Omental fat pad (tissue), 3 donors: ENCODE measurements at regions not wholly inside any gene's neighbourhood (a gene's known extent, or its start where the extent isn't known, plus 50 kb on each side); places are given as distances from the start of the nearest gene placed in this dataset.

Experiments used
- ATAC-seq: fragments of 150-250 bp; one replicate; pipeline ENCODE4 v1.9.1; 2016; ENCODE audit warnings: mild to moderate bottlenecking, moderate library complexity; ENCODE audit not compliant: low FRiP score
- DNase-seq: peaks from one replicate; pipeline ENCODE4 v3.0.0-alpha.2; 2019; ENCODE audit warnings: low spot score
- TF ChIP-seq, protein P1 (sequence below), 3 donors: fragments of 450-650 bp; IDR thresholded peaks; one replicate each; pipeline ENCODE4 v1.5.1; 2016 to 2017; ENCODE audit warnings: antibody characterized with exemption in 3 of 3, mild to moderate bottlenecking in 3 of 3, moderate library complexity in 2 of 3

DNA sequence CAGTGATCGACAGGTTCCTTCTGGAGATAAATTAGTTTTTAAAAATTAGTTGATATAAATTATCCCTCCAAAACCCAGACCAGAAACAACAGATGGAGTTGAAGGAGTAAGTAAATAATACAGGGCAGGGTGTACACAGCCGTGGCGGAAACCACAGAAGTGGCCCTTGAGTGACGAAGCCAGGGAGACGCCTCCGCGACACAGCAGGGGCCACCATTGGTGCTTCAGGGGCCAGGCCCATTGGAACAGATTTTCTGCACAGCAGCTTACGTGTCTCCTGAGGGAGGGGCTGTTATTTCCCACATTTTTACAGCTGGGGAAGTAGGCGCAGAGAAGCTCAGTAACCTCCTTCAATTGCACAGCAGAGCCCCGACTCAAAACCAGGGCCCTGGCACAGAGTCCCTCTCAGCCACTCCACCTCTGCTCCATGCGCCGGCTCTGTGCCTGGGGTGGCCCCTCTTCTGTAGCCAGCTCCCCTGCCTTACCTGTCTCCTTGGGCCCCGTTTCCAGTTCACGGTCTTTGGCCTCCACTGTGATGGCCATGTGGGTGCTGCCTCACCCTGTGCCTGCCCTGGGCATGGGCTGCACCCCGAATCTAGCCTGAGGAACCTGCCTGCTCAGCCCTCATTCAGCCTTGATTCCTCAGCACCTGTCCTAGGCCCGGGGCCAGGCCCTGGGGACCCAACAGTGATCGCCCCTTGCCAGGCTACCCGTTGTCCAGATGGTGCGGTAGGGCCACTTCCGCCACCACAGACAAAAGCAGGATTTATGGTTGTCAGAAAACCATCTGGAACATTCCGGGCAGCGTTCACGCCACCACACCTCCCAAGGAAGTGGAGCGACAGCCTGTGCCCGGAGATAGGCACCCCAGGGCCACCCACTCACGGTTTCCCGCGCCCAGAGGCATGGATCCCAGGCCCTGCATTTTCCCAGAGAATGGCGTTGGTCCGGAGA is 128.5 kb upstream of the GSE1 start:
- ATAC-seq (no peak), DNase-seq (no peak)
- TF ChIP-seq, protein P1, sequence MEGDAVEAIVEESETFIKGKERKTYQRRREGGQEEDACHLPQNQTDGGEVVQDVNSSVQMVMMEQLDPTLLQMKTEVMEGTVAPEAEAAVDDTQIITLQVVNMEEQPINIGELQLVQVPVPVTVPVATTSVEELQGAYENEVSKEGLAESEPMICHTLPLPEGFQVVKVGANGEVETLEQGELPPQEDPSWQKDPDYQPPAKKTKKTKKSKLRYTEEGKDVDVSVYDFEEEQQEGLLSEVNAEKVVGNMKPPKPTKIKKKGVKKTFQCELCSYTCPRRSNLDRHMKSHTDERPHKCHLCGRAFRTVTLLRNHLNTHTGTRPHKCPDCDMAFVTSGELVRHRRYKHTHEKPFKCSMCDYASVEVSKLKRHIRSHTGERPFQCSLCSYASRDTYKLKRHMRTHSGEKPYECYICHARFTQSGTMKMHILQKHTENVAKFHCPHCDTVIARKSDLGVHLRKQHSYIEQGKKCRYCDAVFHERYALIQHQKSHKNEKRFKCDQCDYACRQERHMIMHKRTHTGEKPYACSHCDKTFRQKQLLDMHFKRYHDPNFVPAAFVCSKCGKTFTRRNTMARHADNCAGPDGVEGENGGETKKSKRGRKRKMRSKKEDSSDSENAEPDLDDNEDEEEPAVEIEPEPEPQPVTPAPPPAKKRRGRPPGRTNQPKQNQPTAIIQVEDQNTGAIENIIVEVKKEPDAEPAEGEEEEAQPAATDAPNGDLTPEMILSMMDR (IDR thresholded peaks at IDR 0.05): no peak

DNA sequence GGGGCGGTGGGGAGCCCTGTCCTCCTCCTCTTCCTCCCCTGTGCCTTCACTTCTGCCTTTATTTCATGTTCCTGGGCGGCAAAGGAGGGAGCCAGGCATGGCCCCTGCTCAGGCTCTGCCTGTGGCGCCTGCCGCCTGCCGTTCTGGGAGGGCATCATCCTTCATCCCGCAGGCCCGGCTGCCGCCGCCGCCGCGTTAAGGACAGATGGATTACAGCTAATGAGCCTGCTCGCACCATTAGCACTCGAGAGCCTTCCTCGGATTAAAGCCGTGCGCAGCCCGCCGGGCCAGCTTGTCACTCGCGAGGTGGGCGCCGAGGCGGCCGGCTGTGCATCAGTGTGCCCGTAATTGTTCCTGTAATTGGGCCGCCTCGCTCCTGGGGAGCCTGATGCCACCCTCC is 127.7 kb upstream of the GSE1 start:
- ATAC-seq (peak; percentile 14), DNase-seq (no peak)
- TF ChIP-seq, protein P1 (IDR thresholded peaks at IDR 0.05): no peak

DNA sequence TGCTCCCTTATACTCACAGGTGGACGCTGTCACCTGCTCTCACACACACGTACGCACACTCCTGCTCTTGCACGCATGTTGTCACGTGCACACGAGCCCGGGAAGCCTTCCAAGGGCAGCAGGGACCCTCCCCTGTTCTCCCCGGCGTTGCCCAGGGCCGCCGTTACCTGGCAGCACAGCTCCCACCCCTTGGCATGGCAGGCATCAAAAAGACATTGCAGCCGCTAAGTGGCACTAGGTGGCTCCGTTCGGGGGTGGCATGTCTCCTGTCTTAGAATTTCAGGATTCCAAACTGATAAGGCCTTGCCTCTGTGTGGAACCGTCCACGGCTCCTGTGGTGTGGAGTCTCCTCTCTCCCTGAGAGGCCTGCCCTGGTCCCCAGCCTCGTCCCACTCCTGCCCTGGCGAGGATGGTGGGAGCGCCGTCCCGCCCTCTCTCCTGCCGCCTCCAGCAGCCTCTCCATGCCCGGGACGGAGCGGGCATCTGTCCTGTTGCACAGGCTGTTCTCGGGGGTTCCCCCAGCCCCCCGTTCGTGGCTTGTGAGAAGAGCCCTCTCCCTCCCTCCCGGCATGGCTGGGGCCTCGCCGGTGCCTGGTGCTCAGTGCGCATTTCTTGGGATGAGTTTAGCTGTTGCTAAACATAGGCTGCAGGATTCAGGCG is 126.7 kb upstream of the GSE1 start:
- DNase-seq (no peak), ATAC-seq (no peak)
- TF ChIP-seq, protein P1 (IDR thresholded peaks at IDR 0.05): no peak

DNA sequence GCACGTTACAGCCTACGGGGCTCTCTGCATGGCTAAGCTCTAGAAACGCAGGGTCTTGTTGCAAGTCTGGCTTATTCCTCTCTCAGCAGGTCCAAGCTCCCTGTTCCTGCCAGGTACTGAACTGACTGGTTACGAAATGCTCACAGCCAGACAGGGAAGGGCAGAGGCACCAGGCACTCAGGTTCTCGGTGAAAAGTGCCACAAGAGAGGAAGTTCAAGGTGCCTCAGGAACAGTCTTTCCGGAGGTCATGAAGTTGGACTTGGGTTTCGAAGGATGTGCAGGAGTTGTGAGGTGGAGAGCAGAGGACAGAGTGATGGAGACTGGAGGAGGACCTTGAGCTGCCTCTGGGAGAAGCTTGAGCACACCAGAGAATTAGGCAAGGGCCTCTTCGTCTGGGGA is 124.7 kb upstream of the GSE1 start:
- TF ChIP-seq, protein P1 (IDR thresholded peaks at IDR 0.05): no peak
- ATAC-seq (no peak), DNase-seq (no peak)

DNA sequence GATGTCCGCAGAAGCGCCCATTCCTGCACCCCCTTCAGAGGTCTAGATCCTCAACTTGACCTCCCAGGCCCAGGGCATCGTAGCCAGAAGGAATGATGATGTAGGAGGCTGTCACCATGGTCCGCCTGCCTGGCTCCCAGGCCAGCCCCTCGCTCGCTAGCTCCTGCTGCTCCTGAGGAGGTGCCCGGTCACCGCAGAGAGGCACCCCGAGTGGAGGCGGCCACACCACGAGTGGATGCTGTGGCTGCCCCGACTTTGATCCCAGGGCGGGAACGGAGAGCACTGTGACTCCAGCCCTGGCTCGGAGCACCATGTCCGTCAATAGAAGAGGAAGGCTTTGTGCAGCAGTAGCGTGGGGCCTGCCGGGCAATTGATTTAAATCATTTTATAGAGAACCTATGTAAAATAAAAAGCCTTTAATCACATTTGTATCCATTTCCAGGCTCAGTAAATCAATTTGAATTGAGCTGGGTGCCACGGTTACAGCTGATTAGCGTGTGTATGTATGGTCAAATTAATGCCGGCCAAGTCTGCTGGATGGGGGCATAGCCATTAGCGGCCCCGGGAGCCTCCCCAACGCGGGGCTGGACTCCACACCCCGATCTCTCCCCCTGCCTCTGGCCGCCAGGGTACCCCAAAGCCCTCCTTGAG is 122.6 kb upstream of the GSE1 start:
- TF ChIP-seq, protein P1 (IDR thresholded peaks at IDR 0.05): no peak
- ATAC-seq (no peak), DNase-seq (no peak)

DNA sequence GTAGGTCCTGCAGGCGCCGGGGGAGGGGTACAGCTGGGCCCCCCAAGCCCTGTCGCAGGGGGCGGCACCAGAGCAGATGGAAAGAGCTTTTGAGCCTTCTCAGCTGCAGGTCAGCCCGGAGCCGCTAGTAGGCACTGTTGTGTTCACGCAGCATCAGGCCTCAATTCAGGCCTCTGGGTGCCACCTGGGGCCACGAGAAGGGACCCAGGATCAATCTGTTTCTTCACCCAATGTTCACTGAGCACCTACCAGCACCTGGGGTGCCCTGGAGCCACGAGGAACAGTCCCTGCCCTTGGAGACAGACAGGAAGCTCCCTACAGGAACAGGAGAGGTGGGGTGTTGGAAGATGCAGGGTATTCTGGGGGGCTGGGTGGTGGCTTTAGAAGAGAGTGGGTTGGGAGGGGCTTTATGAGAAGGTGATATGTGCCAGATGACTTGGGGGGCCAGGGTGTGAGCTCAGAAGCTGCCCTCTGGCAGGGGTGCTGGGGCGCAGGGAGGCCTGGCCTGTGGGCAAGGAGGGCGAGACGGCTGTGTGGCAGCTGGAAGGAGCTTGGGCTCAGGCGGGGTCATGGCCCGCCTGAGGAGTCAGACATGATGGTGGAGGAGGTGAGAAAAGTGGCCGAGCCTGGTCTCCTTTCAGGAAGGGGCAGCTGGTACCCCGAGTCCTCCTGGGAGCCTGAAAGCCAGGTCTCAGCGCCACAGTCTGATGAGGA is 121.9 kb upstream of the GSE1 start:
- TF ChIP-seq, protein P1 (IDR thresholded peaks at IDR 0.05): no peak
- no peak for ATAC-seq

More for the DNA sequence above, 121.9 kb upstream of the GSE1 start:
- no peak for DNase-seq
